ENCODE measurements at regions not wholly inside any gene's neighbourhood (a gene's known extent, or its start where the extent isn't known, plus 50 kb on each side); places are given as distances from the start of the nearest gene placed in this dataset.
"Not testable (repeated sequence)": the region's sequence is repeated elsewhere in the genome, so short reads cannot be mapped to it uniquely, and the experiment has no call there.

DNA sequence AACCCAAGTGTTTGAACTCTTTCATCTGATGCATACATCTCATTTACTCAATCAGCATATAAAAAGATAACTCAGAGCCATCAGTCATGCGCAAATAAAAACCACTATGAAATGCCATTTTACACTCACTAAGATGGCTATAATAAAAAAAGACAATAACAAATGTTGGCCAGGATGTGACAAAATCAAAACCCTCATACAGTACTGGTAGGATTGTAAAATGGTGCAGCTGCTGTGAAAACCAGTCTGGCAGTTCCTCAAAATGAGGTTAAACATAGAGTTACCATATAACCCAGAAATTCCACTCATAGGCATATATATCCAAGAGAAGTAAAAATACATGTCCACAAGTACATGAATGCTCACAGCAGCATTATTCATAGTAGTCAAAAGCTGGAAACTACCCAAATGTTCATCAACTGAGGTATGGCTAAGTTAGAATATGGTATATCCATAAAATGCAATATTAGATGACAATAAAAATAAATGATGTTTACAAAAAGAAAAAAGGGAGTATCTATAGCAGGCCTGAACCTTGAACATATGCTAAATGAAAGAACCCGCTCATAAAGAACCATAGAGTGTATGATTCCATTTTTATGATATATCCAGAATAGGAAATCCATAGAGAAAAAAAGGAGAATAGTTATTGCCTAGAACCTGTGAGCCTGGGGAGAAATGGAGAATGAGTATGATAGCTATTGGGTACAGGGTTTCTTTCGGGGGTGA lies 265.1 kb downstream of the SIPA1L2 start:
- intact Hi-C loops (cut with micrococcal nuclease) = loop anchor here (5.0 kb wide), 1 partner anchor 262 kb away; no protein-coding TSS in a partner anchor

DNA sequence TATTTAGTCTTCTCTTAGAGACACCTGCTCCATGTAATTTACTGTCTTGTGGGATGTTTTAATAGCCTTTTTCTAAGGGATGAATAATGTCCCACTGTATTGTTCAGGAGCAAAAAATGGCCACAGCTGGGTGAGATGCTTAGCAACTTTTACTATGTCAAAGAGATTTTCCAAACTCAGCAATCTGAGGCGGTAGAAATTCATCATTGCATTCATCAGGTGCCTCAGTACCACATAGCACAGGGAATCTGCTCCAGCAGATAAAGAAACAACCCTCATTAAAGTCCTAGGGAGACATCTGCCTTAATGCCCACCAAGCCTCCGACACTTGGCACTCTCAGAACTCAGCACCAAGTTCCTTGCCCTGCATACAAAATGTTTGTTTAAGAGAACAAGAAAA lies 266.9 kb downstream of the SIPA1L2 start:
- intact Hi-C loops (cut with micrococcal nuclease) = no loop called here

DNA sequence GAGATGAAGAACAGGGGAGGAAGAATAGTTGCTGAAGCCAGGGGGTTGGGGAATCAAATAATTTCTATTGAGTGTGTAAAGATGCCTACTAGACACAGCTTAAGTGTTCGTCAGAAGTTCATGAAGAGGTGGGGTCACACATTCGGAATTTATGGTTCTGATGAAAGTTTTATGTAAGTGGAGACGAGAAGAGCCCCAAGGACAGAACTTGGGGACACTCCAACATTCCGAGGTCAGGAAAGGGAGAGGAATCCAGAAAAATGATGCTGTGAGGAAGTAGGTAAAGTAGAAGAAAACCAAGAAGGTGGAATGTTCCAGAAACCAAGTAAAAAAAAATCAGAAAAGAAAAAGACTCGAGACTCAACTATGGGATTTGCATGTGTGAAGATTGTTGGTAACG lies 272.5 kb downstream of the SIPA1L2 start:
- intact Hi-C loops (cut with micrococcal nuclease) = no loop called here

DNA sequence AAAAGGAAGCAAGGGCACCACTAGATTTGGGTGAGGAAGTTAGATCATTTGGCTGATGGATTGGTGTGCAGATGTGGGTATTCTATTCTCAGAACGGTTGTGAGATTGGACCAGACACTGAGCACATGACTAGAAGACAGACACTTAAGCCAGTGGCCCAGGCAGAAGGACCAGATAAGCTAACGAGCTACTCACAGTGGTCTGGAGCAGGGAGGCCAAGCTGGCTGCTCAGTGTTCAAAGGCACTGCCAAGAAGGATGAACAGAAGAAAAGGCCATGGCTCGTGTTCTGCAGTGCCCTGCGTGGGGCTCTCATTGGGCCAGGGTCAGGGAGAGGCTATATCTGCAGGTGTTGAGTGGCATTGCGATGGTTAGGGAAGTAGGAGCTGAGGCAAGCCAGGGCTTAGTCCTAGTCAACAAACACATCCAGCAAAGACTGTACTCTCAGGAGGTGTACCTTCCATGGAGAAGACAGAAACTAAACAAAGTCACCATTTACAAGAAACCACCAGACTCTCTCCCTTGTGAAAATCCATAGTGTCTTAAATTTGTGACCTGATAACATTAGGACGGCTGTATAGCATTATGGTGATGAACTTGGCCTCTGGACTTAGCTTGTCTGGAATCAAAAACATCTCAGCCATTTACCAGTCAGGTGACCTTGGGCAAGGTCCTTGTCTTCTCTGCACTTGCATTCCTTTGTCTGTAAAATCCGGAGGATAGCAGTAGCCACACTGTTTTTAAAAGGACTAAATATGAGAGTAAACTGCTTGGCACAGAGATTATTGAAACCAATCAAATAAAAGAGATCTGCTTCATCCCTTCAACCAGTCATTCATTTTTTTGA lies 274.5 kb downstream of the SIPA1L2 start:
- intact Hi-C loops (cut with micrococcal nuclease) = no loop called here

DNA sequence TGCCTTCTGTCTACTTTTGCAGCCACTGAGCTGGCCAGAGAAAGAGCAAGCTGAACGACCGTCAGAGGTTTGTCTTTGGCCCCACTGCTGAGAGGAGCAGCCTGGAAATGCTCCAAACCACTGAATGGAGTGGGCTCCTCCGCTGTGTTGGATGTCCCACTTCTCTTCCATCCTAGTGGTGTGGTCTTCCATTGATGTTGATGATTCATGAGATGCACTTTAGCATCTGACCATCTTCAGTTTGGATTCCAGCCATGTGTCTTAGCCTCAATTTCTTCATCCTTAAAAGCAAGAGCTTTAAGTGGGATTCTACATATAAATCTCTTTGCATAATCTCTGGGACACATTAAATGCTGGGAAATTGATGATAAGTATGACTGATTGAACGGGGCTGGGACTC lies 276.9 kb downstream of the SIPA1L2 start:
- intact Hi-C loops (cut with micrococcal nuclease) = no loop called here

DNA sequence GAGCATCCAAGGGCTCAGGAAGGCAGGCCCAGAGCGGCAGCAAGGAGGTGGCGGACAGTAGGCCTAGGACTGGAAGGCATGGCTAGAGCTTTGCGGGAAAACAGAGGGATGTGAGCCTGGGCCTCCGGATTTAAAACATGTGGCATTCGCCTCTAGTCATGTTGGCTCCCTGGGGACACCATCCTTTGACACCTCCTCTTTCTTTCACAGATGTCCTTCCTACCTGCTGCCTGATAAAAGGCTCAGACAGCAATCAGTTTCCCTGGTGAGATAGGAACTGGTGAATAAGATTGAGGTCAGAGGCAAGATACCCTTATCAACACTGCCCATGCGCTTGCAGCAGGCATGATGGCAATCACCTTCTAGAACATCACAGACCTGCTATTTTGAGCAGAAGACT lies 277.6 kb downstream of the SIPA1L2 start:
- intact Hi-C loops (cut with micrococcal nuclease) = no loop called here

DNA sequence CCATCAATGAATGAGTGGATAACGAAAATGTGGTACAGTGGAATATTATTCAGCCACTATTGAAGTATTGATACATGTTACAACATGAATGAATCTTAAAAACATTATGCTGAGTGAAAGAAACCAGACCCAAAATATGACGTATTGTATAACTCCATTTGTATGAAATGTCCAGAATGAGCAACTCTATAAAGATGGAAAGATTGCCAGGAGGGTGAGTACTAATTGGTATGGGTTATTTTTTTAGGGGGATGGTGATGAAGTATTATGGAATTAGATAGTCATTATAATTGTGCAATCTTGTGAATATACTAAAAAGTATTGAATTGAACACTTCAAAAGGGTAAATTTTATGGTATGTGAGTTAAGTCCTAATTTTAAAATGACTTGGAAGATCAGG lies 278.6 kb downstream of the SIPA1L2 start:
- intact Hi-C loops (cut with micrococcal nuclease) = no loop called here

DNA sequence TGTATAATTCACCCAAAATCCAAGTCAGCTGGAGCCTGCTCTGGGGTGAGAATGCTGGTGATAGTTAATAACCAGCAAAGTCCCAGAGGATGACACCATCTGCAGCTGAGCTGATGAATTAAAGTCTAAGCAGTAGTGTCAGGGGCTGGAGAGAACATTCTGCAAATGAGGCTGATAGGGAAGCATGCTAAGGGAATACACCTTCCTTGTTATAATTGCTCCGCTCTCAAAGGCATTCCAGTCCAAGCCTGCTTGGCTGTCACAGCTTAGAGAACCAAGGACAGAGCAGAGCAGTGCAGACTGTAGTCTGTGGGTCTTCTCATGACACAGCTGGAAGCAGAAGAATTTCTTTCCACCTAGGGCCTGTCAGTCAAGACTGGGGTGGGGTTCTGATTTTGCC lies 283.1 kb downstream of the SIPA1L2 start:
- intact Hi-C loops (cut with micrococcal nuclease) = no loop called here

DNA sequence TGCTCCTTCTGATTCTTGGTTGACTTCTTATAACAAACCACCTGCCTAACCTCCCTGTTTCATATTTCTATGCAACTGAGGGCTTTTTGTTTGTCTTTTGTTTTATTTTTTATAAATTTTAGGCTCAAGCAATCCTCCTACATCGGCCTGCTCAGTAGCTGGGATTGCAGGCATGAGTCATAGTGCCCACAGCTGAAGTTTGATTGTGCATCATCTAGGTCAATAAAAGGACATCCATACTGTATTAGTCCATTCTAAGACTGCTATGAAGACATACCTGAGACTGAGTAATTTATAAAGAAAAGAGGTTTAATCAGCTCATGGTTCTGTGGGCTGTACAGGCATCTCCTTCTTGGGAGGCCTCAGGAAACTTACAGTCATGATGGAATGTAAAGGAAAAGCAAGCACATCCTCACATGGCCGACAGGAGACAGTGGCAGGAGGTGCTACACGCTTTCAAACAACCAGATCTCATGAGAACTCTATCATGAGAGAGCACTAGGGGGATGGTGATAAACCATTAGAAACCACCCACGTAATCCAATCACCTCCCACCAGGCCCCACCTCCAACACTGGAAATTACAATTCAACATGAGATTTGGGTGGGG lies 285.0 kb downstream of the SIPA1L2 start:
- intact Hi-C loops (cut with micrococcal nuclease) = no loop called here

DNA sequence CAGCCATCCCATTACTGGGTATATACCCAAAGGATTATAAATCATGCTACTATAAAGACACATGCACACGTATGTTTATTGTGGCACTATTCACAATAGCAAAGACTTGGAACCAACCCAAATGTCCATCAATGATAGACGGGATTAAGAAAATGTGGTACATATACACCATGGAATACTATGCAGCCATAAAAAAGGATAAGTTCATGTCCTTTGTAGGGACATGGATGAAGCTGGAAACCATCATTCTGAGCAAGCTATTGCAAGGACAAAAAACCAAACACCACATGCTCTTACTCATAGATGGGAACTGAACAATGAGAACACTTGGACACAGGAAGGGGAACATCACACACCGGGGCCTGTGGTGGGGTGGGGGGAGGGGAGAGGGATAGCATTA lies 285.7 kb downstream of the SIPA1L2 start:
- intact Hi-C loops (cut with micrococcal nuclease) = not testable (repeated sequence)

DNA sequence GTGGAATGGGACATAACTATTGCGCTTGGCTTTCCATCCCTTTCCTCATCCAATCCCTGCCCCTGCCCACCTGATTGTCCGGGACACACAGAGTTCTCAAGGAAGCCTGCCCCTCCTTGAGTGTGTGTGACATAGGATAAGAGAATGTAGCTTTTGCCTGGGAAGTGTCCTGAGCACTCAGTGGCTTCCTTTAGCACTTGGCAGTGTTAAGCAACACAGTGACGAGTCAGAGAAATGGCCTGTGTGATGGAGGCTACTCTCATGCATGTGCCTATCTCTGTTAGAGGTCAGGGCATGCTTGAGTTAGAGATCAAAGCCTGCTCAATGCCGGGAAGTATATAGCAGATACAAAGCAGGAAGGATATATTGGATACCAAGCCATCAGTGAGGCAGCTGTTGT lies 289.5 kb downstream of the SIPA1L2 start:
- intact Hi-C loops (cut with micrococcal nuclease) = no loop called here

DNA sequence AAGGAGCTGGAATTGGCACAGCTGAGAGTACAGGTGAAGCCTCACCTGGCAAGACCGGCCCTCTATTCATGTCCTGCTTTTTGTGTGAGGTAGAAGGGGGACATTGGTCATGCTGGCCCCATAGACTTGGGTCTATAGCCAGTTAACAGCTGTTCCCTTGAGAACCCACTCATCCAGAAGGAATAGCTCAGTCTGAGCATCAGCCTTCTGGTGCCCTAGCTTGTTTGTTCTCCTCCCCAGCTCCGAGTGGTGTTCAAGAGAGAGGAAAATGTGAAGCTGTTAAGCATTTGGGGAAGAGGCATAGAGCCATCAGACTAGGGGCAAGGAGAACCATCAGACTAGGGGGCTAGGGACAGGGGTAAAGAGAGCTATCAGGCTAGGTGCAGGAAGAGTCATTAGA lies 290.9 kb downstream of the SIPA1L2 start:
- intact Hi-C loops (cut with micrococcal nuclease) = no loop called here

DNA sequence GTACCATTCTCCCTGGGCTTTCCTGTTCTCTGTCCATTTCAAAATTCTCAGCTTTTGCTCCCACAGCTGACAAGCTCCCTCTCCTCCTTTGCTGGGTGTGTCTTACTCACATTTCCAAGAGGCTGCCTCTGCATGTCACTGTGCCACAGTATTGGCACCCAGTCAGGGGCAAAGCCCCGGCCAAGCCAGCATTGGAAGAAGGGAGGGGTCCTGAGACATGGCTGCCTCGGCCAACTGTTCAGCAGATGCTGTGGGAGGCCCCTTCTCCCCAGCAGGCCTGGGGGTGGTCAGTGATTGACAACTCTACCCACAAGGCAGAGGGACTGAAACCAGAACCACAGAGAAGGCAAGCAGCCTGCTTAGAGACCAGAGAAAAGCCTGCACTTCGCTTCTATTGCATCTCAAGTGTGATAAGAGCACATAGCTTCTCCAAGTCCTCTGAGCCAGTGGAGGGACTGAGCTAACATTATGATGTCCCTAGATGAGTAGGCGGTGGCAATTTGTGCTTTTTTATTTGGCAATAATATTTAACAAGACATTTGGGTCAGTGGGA lies 294.1 kb downstream of the SIPA1L2 start:
- intact Hi-C loops (cut with micrococcal nuclease) = no loop called here

DNA sequence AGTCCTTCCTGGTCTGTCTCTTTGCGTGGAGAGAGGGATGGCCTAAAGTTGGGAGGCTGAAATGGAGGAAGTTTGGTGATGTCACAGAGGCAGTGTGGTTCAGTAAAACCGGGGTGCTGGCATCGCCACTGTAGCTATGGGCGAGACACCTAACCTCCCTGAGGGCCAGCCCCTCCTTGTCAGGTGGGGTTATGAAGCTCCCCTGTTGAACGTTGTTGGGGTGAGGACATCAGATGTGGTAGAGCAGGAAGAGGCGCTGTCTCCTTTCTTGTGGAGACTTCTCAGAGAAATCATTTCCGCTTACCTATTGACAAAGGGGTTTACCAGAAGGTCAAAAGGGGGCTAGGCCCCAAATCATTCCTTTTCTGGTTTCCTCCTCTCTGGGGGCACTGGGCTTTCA lies 294.7 kb downstream of the SIPA1L2 start:
- intact Hi-C loops (cut with micrococcal nuclease) = no loop called here

DNA sequence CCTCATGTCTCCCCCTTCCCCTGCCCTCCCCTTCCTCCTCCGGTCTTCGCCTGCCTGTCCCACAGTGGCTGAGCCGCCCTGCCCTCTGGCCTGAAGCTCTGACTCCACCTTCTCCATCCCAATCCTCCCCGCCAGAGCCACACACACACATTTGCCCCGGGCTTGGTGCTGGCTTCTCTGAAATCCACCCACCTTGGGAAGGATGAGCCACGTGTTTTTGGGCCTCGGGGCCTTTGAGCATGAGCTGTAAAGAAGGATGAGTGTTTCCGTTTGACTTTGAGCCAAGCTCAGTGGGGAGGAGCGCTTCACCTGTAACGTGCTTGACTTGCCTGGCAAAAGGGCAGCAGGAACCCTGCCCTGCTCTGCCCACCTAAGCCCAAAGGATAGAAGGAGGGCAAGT lies 295.1 kb downstream of the SIPA1L2 start:
- intact Hi-C loops (cut with micrococcal nuclease) = no loop called here

DNA sequence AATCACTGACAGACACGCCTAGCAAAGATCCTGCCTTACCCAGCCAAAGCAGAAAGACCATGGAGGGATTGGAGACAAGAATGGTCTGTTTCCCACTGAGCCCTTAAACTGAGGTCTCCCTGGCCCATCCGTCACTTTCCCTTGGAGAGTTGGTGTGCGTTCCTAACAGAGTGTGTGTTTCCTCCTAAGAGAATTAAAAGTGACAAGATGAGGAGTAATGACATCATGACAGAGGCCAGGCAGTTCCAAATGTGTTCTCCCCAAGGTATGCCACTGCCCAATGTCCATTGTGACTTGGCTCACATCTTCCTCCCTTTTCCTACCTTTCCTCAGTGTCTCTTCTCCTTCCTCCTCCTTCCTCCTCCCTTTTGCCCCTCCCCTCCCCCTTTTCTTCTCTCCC lies 295.7 kb downstream of the SIPA1L2 start:
- intact Hi-C loops (cut with micrococcal nuclease) = no loop called here

DNA sequence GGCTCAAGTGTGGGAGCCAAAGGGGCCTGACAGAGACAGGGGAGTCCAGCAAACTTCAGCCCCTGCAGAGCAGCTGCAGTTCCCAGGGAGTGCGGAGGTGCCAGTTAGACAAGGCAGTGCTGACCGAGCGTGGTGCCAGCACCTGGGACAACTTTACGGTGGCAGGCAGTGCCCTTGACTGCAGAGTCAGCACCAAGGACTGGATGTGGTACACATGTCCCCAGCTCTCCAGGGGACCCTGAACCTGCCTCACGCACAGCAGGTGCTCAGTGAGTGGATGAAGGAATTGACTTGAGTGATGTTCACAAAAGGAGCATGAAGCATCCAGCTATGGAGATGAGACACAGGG lies 296.5 kb downstream of the SIPA1L2 start:
- intact Hi-C loops (cut with micrococcal nuclease) = no loop called here

DNA sequence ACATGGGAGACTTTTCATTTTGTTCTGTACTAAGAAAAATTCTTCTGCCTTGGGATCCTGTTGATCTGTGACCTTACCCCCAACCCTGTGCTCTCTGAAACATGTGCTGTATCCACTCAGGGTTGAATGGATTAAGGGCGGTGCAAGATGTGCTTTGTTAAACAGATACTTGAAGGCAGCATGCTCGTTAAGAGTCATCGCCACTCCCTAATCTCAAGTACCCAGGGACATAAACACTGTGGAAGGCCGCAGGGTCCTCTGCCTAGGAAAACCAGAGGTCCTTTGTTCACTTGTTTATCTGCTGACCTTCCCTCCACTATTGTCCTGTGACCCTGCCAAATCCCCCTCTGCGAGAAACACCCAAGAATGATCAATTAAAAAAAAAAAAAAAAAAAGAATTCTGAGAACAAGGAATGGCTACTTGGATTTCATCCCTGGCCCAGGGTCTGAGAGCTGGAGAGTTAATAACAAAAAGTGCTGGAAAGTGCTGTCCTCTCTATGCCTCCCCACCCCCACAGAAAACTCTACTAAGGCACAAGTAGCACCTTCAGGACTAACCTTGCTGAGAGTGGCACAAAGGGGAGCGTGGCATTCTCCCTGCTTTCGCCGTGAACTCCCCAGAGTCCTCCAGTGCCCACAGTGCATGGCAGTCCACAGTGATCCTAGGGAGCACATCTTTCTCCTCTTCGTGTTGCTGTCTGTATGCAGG lies 297.1 kb downstream of the SIPA1L2 start:
- intact Hi-C loops (cut with micrococcal nuclease) = not testable (repeated sequence)

DNA sequence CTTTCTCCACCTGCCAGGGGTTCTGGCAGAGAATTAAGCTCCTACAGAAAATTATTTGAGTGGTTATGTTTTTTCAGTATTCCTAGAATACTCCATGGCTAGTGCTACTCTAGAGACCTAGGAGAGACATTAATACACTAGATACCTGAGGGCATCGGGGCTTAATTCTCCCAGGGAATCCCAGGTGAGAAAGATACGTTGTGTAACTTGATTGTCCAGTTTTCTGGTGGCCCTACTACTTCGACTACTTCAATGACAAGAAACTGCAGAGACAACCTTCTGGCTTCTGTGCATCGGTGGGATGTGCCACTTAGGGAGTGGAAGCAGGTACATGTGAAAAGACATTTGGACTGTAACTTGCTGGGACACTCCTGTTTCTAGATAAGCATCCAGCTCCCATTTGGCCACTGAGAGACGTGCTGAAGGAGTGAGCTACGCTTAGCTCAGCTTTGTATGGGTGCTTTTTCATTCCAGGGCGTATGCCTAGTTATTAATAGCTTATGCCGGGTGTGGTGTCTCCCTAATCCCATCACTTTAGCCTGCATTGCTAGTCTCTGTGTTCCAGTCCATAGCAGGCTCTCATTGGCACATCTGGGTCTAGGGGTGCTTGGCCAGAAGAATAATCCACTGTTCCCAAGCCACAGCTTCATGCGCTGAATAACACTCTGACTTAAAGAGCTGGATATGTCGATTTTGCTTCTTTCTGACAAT lies 300.7 kb downstream of the SIPA1L2 start:
- intact Hi-C loops (cut with micrococcal nuclease) = no loop called here

DNA sequence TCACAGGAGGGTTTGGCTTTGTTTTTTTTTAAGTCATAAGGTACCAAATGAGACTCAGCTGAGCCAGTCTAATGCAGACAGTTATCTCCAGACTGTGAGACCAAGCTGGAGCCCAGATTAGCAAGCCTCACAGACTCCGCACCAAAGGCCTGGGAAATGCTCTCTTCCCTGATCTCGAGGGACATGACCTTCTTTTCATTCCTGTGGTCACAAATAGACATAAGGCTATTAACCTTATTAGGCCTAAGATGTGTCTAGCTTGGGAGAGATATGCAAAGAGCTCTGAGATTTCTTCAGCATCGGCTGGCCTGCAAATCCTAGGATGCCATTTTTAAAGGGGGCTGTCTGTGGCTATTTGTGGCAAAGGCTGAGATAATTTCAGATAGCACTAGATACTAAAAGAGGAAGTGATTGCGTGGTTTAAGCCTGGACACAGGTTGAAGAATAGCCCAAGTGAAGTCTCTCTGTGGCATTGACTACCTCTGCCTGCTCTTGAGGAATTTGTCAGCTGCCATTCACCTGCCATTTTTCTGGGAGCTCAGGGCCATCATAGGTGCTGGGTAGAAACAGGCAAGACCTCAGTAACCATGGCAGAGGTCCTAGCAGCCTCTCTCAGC lies 301.3 kb downstream of the SIPA1L2 start:
- intact Hi-C loops (cut with micrococcal nuclease) = no loop called here

DNA sequence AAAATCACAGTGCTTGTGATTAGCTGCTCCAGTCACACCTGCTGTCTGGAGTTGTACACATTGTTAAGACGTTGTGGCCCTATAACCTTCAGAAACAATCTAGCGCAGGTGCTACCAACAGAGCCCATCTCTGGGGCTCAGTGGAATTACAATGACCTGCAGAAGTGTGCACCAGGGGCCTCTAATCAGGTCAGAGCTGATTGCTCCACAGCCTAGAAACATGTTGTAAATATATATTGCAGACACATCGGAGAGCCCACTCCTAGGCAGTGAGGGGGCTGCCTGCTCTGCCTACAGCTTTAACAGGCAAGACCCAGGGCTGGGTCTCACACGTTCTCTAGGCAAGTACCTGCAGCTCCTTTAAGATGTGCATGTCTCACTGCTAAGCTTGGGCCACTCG lies 302.0 kb downstream of the SIPA1L2 start:
- intact Hi-C loops (cut with micrococcal nuclease) = no loop called here
